OCI-LY1 (cell line): ENCODE measurements at regions not wholly inside any gene's neighbourhood (a gene's known extent, or its start where the extent isn't known, plus 50 kb on each side); places are given as distances from the start of the nearest gene placed in this dataset.

Experiments
- EZH2 ChIP-seq: fragments of 200-600 bp; sonication (generic), shearing (Covaris generic); IDR thresholded peaks from 2 replicates; pipeline ENCODE4 v1.8.0; 2017; ENCODE audit warnings: borderline replicate concordance, mixed run types, mild to moderate bottlenecking, antibody characterized with exemption, low read length, moderate library complexity, mixed read lengths
- TF ChIP-seq, protein P1 (sequence below): fragments of 200-600 bp; sonication (generic), shearing (Covaris generic); IDR thresholded peaks from 2 replicates; pipeline ENCODE4 v1.5.1; 2017; ENCODE audit warnings: mild to moderate bottlenecking, antibody characterized with exemption, low read length, moderate library complexity, mixed read lengths

DNA sequence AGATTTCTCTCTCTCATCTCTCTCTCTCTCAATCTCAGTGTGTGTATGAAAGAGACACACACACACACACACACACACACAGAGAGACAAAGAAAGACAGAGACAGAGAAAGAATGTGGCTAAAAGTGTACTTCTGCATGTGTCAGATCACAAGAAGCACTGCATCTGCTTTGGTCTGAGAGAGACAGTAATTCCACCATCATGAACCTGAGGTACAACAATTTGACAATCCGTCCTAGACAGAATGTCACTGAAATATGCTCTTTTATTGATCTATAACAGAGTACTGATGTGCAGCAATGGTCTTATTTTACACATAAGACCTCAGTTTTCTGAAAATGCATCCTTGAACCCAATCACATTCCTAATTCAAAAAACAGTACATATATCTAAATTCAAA lies 576.2 kb upstream of the SMIM31 start:
- TF ChIP-seq, protein P1, sequence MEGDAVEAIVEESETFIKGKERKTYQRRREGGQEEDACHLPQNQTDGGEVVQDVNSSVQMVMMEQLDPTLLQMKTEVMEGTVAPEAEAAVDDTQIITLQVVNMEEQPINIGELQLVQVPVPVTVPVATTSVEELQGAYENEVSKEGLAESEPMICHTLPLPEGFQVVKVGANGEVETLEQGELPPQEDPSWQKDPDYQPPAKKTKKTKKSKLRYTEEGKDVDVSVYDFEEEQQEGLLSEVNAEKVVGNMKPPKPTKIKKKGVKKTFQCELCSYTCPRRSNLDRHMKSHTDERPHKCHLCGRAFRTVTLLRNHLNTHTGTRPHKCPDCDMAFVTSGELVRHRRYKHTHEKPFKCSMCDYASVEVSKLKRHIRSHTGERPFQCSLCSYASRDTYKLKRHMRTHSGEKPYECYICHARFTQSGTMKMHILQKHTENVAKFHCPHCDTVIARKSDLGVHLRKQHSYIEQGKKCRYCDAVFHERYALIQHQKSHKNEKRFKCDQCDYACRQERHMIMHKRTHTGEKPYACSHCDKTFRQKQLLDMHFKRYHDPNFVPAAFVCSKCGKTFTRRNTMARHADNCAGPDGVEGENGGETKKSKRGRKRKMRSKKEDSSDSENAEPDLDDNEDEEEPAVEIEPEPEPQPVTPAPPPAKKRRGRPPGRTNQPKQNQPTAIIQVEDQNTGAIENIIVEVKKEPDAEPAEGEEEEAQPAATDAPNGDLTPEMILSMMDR, result no peak
- no peak for TF ChIP-seq EZH2
